GM13976 (cell line): ENCODE measurements at regions not wholly inside any gene's neighbourhood (a gene's known extent, or its start where the extent isn't known, plus 50 kb on each side); places are given as distances from the start of the nearest gene placed in this dataset.

Experiments
- DNase-seq: peaks from one replicate; pipeline ENCODE4 v3.0.0; 2012; ENCODE audit warnings: low spot score
- in situ Hi-C: fragments of 300-500 bp; cut with MboI; formaldehyde crosslinking; loops from one replicate; pipeline ENCODE4 v1.12.0; 2022; ENCODE audit warnings: low sequenced_read_pairs, mixed read lengths, inconsistent platforms; ENCODE audit not compliant: unreplicated experiment
- TF ChIP-seq, protein P1 (sequence below): IDR thresholded peaks from 2 replicates; pipeline ENCODE4 v1.5.1; 2012; ENCODE audit warnings: borderline replicate concordance, mild to moderate bottlenecking; ENCODE audit not compliant: insufficient read depth; ENCODE audit errors: extremely low read depth, missing control alignments, control extremely low read depth

DNA sequence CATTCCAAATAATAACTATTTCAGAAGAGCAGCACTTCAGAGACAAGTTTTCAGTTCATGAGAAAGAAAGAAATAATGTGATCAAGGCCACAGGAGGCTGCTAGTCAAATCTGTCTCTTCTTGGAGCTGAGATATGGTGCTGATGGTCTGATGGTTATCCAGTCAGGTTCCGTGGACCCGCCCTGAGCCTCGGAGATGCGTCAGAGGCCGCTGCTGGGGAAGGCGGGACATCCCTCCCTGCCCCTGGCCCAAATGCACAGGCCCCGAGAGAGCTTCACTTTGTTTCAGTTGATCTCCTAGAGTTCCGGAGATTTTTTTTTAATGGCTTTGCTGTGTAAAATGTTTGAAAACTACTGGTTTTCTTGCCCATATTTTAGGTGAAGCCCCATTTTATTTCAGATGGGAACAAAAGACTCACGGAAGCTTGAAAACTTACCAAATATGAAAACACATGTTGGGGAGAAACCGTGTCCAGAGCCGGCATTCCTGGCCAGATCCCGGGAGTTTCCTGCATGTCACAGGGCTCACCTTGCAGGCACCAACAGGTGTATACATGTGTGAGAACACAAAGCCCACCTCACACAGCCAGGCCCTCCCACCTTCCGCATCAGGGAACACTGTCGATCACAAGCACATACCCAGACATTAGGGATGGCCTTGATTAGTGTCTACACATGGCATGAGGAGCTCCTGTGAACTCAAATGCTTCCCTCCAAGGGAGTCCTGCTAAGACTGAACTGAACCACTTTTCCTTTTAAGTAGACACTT, 499.0 kb downstream of the TCERG1L start:
- no peak for DNase-seq
- in situ Hi-C loops, result no loop called here
- TF ChIP-seq, protein P1, sequence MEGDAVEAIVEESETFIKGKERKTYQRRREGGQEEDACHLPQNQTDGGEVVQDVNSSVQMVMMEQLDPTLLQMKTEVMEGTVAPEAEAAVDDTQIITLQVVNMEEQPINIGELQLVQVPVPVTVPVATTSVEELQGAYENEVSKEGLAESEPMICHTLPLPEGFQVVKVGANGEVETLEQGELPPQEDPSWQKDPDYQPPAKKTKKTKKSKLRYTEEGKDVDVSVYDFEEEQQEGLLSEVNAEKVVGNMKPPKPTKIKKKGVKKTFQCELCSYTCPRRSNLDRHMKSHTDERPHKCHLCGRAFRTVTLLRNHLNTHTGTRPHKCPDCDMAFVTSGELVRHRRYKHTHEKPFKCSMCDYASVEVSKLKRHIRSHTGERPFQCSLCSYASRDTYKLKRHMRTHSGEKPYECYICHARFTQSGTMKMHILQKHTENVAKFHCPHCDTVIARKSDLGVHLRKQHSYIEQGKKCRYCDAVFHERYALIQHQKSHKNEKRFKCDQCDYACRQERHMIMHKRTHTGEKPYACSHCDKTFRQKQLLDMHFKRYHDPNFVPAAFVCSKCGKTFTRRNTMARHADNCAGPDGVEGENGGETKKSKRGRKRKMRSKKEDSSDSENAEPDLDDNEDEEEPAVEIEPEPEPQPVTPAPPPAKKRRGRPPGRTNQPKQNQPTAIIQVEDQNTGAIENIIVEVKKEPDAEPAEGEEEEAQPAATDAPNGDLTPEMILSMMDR, result no peak

DNA sequence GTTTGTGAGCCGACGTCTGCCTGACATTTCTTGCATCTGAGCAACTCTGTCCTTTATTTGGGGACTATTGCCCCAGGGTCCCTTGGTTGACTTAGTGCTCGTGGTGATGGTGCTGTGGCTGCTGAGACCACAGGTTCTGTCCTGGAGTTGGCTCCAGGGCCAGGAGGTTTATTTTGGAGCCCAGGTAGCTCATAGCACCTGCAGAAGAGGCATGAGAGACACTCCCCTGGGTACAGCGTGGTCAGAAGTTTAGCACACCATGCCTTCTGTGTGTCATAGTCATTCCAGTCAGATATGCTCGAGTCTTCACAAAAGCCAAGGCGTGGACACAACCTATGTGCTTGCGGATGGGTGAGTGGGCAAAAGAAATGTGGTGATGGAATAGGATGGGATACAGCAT, 496.9 kb downstream of the TCERG1L start:
- DNase-seq, result no peak

DNA sequence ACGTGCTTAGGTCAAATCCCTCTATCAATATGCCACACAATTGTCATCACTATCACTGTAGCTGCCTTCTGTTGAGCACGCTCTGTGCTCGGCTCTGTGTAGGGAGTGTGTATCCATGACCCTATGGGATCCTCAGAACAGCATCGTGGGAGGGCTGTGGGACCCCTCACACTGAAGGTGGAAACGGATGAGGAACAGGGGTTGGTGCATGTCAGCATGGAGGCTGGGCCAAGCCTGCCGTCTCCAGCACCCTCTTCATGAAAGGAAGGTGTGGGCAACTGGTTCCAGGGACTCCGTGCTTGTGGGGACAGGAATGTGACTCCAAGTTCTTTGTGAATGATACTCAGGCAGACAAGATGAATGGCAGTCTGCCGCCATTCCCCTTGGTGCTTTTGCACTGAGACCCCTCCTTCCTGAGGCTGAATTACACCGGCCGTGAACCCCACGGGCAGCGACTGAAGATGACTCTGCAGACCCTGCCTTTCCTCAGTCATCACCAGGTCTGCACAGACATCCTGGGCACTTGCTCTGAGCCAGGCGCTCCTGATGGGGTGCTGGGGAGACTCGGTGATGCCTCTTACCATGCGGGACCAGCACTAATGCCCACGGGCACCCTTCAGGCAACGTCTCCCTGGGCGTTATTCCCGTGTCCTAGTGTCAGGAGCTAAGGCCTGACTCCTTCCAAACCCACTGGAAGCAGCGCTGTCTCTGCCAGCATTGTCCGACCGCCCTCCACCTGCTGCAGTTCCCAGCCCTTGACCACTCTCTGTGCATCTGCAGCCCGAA, 495.2 kb downstream of the TCERG1L start:
- in situ Hi-C loops, result no loop called here
- TF ChIP-seq, protein P1, result no peak
- no peak for DNase-seq

More for the DNA sequence above, 496.9 kb downstream of the TCERG1L start:
- in situ Hi-C loops, result no loop called here
- TF ChIP-seq, protein P1, result no peak

DNA sequence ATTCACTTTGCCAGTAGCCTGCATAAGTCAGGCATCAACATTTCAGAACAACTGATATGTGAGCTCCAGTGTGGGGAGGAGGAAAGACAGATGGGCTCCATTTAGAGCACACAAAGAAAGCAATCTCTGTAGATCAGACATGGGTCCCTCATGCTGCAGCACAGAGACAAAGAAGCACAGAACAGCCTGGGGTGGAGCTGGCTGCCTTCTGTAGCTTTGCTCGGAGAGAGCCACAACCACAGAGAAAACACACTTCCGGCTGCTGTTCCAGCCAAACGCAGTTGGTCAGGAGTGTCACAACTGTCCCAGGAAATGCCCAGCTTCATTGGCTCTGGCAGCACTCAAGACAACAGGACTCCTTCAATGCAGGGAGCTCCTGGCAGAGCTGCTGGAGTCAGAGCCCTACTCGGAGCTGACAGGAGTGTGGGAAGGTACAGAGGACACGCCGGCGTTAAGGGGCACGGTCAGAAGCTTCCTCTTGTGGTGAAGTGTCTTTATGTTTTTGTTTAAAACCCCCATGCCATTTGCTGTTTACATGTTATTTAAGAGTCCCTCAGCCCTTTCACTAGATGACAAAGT, 494.4 kb downstream of the TCERG1L start:
- DNase-seq, result no peak
- in situ Hi-C loops, result no loop called here
- TF ChIP-seq, protein P1, result no peak

DNA sequence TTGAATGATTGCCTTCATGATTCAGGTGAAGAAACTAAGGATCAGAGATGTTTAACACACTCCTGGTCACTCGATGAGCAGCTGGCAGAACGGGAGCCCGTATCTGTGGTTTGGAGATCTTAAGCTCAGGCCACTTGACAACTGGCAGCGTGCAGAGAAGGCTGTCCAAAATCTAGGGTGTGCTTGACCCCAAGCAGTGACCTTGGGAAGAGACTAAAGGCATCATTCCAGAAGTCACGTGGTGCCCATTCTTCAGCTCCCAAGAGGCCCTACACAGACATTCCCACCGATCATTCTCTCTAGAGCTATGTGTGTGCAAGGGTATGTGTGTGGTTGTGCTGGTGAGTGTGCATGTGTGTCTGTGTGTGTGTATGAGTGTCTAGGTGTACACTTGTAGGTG, 493.8 kb downstream of the TCERG1L start:
- TF ChIP-seq, protein P1, result no peak
- in situ Hi-C loops, result no loop called here
- DNase-seq, result no peak

DNA sequence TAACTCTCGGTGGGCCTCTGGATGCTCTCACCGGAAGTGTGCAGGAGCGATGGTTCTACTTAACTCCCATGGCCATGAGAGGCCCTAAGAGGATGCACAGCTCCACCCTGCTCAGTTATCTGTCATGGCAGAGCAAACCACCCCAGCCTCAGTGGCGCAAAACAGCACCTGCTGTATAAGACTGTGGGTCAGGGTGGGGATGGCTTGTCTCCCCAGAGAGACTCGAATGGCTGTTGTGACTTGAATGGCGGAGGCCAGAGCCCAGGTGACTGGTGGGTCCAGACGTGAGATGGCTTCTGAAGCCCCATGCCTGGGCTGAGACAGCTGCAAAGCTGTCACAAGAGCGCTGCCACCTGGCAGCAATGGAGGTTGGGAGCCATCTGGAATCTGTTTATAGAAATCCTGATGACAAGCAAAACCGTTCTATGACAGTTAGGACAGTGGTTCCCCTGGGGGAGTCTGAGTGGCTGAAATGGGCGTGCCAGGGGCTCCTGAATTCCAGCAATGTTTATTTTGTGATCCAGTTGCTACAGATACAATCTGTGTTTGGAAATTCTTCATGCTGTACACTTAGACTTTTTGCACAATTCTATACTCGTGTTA, 490.5 kb downstream of the TCERG1L start:
- in situ Hi-C loops, result no loop called here
- TF ChIP-seq, protein P1, result no peak
- no peak for DNase-seq
